Fibroblast of skin of scalp (primary cell): ENCODE measurements at regions not wholly inside any gene's neighbourhood (a gene's known extent, or its start where the extent isn't known, plus 50 kb on each side); places are given as distances from the start of the nearest gene placed in this dataset.
"Not testable (repeated sequence)": the region's sequence is repeated elsewhere in the genome, so short reads cannot be mapped to it uniquely, and the experiment has no call there.

Source experiments
- DNase-seq: peaks from one replicate; pipeline ENCODE4 v3.0.0-alpha.2; 2013

GRCh38 chr10:56096226-56096517 lies 264.9 kb downstream of the ZWINT start:
- no peak for DNase-seq

GRCh38 chr10:56095506-56096225 lies 265.4 kb downstream of the ZWINT start:
- no peak for DNase-seq

- not testable (repeated sequence) for DNase-seq
Observed at GRCh38 chr10:56093645-56094044, 267.4 kb downstream of the ZWINT start.

- no peak for DNase-seq
Observed at GRCh38 chr10:56091872-56092271, 269.2 kb downstream of the ZWINT start.

- DNase-seq: no peak
Observed at GRCh38 chr10:56090914-56091540, 270.0 kb downstream of the ZWINT start.

- no peak for DNase-seq
Observed at GRCh38 chr10:56085406-56086122, 275.5 kb downstream of the ZWINT start.

- DNase-seq: no peak
Observed at GRCh38 chr10:56082169-56082568, 278.9 kb downstream of the ZWINT start.

GRCh38 chr10:56068473-56069263 lies 292.4 kb downstream of the ZWINT start:
- DNase-seq: no peak

GRCh38 chr10:56068040-56068439 lies 293.0 kb downstream of the ZWINT start:
- no peak for DNase-seq

GRCh38 chr10:56063642-56064041 lies 297.4 kb downstream of the ZWINT start:
- no peak for DNase-seq

GRCh38 chr10:56057860-56058259 lies 303.2 kb downstream of the ZWINT start:
- DNase-seq: no peak

GRCh38 chr10:56035489-56035888 lies 325.6 kb downstream of the ZWINT start:
- DNase-seq: no peak

GRCh38 chr10:56028298-56029132 lies 332.5 kb downstream of the ZWINT start:
- no peak for DNase-seq

GRCh38 chr10:56012101-56012500 lies 349.0 kb downstream of the ZWINT start:
- no peak for DNase-seq

GRCh38 chr10:56003555-56003954 lies 357.5 kb downstream of the ZWINT start:
- no peak for DNase-seq

- no peak for DNase-seq
Observed at GRCh38 chr10:55989188-55989587, 371.9 kb downstream of the ZWINT start.

- no peak for DNase-seq
Observed at GRCh38 chr10:55979203-55979602, 381.9 kb downstream of the ZWINT start.

- DNase-seq: no peak
Observed at GRCh38 chr10:55966101-55966500, 395.0 kb downstream of the ZWINT start.

GRCh38 chr10:55943403-55943802 lies 417.7 kb downstream of the ZWINT start:
- no peak for DNase-seq

GRCh38 chr10:55929291-55929690 lies 431.8 kb downstream of the ZWINT start:
- no peak for DNase-seq

GRCh38 chr10:55899472-55900147 lies 461.4 kb downstream of the ZWINT start:
- not testable (repeated sequence) for DNase-seq

- no peak for DNase-seq
Observed at GRCh38 chr10:55897490-55897921, 463.6 kb downstream of the ZWINT start.
